ENCODE measurements at regions not wholly inside any gene's neighbourhood (a gene's known extent, or its start where the extent isn't known, plus 50 kb on each side); places are given as distances from the start of the nearest gene placed in this dataset.
"Not testable (repeated sequence)": the region's sequence is repeated elsewhere in the genome, so short reads cannot be mapped to it uniquely, and the experiment has no call there.

DNA sequence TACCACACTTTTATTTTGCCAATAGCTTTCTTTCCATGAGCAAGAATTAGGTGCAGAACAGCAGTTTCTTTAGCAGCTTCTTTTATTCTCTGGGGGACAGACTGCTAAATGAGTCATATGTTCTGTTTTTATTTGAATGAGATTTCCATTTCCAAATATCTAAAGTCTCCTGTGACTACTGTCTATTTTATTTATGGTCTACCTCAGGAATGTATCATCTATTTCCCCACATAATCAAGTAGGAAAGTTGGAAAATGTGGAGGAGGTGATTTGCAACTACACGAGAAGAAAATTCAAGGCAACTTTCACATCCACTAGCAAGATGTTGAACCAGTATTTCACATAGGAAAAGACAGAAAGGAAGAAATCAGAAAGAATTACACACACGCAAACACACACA lies 139.9 kb upstream of the MEX3C start:
- no peak for DNase-seq

DNA sequence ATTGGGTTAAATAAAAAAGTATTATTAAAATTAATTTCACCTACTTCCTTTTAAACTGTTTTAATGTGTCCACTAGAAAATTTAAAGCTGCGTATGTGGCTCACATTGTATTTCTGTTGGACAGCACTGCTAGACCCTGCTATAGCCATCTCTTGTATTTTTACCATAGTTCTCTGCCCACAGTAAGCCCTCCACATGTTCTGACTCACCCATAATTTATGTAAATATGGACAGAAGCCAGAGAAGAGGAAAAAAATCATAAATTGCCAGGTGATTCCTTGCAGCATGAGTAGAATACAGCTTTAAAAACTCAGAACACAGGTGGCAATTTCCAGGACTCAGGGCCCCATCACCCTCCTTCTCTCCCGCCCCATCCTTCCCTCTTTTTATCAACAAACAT lies 142.4 kb upstream of the MEX3C start:
- no peak for DNase-seq

DNA sequence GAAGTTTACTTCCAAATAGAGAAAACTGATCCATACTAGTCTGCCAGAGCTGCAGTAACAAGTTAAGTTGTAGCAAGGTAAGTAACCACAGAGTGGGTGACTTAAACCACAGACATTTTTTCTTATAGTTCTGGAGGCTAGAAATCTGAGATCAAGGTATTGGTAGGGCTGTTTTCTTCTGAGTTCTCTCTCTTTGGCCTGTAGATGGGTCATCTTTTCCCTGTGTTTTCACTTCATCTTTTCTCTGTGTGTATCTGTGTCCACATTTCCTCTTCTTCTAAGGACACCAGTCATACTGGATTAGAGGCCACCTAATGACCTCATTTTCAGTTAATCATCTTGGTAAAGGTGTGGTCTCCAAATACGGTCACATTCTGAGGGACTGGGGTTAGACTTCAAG lies 142.9 kb upstream of the MEX3C start:
- DNase-seq = no peak

DNA sequence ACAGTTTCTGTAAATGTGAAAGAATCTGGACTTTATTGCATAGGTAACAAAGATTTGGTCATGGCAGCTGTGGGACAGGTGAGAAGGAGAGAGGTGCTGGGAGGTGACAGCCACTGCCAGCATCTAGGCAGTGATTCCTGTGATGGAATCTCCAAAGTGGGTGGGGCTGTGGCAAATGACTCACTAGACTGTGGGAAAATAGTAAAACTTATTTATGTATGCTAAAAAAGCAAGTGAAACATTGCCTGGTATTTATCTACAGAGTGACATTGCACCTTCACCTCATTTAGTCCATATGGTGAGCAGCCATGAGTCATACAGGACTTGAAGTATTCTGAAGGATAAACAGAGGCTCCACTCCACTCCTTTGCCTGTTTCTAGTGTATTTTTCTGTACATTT lies 145.3 kb upstream of the MEX3C start:
- DNase-seq = no peak

DNA sequence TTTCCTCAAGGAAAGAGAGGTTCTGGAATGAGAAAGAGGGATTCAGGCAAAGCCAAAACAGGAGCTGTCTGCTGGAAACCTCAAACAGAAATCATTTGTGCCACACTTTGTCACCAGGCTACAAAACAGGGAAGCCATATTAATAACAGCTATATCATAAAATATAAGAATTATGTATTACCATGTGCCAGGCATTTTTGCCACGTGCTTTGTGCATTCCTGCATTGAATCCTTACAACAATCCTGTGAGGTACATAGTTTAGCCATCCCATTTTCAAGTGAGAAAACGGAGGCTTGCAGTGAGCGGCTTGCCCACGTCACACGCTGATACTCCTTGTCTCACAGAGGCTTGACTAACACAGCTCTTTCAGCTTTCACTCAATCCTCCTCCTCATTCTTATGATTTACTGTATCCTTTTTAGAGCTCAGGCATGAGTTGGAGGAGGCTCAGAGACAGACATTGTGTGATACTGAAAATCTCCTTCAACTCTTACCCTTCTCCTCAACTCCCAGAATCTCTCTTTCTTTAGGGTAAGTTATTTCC lies 148.4 kb upstream of the MEX3C start:
- DNase-seq = no peak

DNA sequence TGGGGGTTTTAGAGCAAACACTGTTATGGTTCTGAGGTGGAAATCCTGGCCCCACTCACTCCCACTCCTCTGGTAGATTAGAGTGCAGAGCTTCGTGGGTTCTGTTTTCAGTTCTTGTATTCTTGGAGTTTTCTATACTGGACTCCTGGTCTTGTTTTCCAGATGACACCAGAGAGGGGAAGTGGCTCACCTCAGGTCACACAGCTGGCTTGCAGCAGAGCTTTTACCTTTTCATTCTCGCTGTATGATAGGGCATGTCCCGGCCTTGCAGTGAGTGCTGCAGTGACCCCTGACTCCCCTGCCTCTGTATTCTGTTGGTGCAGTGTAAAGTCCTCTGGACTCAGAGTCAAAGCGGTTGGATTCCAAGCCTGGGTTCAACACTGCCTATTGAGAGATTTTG lies 148.9 kb upstream of the MEX3C start:
- no peak for DNase-seq

DNA sequence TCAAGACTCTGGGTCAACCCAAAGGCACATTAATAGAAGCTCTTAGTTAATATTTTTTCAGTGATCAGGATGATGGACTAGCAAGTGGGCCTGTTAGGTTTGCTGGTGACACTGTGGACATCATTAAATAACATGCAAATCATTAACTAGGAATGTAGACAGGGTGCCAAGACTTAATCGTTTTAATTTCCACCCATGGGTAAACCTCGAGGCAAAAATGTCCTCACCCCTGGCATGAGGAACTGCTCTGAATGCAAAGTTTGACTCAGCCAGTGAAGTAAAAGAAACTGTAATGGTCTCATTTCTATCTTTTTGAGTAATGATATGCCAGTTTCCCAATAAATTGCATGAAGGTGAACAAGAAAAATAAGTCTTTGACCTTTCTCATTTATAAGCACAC lies 152.6 kb upstream of the MEX3C start:
- no peak for DNase-seq

DNA sequence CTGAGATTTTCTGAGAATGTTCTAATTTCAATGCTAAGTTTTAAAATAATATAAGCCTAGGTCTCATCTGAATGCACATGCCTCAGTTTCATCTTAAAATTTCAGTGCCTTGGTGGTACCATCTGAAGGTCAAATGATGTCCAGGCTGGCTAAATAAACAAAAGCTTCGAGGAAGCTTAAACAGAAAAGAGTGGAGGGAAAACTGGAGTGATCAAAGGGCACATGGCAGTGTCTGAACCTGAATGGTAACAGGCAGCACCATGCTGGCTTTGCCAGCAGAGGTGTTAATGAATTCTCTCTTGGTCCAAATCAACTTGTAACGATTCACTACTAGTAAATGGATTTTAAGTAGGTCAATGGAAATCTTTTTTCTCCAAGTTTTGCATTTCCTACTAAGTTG lies 158.4 kb upstream of the MEX3C start:
- DNase-seq = no peak

DNA sequence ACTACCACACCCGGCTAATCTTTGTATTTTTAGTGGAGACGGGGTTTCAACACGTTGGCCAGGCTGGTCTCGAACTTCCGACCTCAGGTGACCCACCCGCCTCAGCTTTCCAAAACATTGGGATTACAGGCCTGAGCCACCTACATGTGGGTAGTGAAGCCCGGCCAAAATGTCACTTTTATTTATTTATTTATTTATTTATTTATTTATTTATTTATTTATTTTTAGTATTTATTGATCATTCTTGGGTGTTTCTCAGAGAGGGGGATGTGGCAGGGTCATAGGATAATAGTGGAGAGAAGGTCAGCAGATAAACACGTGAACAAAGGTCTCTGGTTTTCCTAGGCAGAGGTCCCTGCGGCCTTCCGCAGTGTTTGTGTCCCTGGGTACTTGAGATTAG lies 162.8 kb upstream of the MEX3C start:
- not testable (repeated sequence) for DNase-seq

DNA sequence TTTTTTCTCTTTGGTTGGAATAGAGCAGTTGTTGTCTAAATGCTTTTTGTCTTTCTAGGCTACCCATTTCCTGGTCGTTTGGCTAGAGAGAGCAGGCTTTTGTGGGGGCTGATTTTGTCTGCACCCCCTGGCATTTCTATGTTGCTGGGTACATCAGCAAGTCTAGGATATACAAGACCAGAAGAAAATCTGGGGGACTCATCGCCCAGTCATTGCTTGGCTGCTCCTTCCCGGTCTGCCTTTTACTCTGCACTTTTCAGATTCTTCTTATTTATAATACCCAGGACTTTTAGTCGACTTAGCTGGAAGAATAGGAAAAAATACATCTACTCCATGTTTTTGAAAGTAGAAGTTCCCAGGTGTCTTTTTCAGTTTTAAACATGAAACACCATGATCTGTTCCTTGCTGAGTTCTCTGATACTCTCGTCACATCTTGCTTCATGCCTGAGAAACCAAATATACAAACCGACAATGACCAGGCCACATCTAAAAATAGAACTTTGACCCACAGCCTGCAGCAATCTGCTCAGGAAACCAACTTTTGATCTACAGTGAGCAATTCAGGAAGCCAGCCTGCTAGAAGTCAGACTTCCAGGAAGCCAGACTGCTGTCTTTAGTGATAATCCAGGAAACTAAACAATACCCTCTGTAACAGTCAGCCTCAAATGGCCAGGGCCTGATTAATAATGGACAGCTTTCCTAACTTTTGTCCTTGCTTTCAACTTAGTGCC lies 163.8 kb upstream of the MEX3C start:
- DNase-seq = no peak

DNA sequence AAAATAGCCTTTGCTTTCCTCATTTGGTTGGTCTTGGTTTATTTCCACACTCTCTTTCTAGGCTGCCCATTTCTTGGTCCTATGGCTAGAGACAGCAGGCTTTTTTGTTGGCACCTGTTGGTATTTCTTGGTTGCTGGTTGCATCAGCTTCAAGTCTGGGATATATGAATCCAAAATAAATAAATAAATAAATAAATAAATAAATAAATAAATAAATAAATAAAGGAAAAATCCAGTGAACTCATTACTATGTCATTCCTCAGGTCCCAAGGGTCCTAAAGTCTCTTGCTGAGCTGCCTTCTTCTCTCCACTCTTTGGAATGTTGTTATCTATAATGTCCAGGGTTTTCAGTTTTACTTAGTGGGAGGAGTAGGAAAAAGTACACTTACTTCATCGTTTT lies 165.9 kb upstream of the MEX3C start:
- DNase-seq = no peak

DNA sequence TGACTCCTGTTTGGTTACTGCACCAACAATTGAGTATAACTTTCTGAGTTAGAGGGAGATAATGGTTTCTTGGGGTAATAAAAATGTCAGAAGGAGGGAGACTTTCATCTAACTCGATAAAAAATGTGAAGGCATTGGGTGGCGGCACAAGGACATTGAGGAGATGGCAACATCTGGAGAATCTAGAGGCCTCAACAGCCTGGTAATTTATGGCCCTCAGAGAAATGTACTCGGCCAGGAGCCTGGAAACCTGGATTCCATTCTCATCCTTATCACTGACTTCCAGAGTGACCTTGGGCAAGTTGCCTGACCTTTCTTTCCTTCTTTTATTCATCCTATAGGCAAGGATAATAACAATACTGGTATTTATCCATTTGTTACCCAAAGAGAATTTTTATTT lies 173.5 kb upstream of the MEX3C start:
- DNase-seq = no peak

DNA sequence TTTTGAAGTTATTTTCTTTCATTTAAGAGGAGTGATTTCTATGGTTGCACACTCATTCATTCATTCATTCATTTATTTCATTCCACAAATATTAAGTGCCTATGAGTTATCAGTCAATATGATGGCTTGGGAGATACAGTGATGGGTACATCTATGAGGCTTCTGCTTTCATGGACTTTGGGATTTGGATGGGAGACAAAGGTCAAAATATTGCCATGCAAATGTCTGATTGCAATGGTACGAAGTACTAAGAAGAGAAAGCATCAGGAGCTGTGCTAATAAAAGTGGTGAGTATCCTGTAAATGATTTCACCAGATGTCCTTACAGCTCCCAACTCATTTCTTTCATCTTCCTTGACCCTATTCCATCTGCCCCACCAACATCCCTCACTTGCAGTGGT lies 174.4 kb upstream of the MEX3C start:
- DNase-seq = no peak

DNA sequence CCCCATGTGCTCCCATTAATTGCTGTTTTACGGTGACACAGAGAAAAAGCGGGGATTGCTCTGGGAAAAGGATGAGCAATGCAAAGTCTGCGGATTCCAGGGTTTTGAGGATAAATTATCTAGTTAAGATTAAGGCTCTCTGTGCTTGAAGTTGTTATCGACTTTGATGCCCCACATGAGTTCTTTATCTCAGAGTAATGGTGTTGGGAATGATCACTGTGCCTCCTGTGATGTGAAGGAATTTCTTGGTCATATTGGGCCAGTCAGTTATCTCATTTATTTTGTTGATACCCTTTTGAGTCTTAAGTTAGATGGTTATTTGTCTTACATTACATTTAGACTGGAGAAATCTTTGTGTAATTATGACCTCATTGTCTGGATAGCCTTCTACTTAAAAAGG lies 184.6 kb upstream of the MEX3C start:
- DNase-seq = no peak

DNA sequence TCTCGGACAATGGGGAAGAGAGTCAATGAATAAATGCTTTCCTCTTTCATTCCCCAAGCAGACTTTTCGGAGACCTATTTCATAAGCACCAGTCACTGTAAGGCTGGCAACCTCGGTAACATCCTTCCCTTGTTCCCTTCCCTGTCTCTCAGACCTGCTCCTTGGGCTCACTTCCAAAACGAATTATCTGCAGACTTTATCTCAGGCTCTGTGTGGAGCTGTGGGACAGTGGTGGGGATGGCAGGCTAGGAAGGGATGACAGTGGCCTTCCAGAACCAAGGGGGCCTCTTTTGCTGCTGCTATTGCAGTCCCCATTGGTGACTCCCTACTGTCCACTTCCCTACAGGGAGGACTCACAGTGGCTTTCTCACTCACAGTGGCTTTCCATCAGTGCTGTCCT lies 185.6 kb upstream of the MEX3C start:
- no peak for DNase-seq

DNA sequence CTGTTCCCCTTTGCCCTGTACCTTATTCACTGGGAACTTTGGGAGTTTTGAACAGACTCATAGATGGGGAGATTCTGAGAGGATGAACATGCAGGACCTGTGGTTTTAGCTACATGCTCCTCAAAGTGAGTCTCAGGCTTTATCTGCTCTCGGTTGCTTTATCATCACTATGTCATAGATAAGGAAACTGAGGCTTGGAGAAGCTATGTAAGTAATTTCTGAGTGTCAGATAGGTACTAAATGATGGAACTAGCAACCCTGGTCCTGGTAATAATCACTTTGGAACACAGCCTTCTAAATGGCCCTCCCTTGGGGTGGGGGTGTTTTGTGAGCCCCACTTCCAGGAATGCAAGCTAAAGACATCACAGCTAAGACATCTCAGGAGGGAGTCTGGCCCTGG lies 186.2 kb upstream of the MEX3C start:
- no peak for DNase-seq

DNA sequence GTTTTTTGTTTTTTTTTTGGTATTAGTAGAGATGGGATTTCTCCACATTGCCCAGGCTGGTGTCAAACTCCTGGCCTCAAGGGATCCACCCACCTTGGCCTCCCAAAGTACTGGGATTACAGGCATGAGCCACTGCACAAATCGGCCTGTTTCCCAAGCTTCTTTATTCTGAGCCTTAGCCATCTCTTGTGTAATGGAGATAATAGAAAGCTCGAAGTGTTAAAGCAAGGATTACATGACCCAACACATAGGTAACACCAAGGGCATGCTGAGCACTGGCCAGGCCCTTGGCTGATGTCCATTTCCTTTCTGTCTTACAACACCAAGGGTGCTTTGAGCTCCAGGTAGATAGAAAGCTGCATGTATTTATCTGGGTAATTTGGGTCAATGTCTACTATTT lies 187.8 kb upstream of the MEX3C start:
- no peak for DNase-seq

DNA sequence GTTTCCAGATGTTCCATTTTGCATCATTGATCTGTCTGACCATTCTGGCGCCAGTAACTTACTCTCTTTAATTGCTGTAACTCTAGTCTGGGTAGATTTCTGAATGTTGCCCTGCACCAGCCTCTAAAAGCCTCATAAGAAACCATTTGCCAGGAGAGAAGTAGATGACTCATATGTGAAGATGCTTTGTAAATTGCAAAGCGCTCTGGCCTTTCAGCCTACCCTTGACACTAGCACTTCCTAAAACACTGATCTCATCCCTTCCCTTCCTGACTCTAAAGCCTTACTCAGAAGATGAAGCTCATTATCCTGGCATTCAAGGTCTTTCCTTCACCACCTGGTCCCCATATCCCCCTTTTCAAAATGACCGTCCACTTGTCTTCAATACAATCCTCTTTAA lies 193.2 kb upstream of the MEX3C start:
- no peak for DNase-seq

DNA sequence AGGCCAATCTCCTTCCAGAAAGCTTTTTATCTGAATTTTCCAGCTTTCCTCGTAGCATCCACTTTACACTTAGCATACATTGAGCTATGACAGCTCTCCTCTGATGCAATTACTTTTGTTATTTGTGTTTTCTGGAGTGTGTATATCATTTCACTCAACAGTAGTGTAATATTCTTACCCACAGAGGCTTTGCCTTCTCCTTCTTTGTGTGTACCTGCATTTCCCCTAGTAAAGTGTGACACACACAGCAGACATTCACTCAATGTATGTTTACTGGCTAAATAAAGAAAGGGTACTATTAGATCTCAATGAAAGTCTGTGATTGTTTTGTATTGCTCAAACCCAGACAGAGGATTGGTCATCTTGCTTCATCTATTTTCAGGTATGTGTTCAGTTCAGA lies 193.7 kb upstream of the MEX3C start:
- DNase-seq = no peak

DNA sequence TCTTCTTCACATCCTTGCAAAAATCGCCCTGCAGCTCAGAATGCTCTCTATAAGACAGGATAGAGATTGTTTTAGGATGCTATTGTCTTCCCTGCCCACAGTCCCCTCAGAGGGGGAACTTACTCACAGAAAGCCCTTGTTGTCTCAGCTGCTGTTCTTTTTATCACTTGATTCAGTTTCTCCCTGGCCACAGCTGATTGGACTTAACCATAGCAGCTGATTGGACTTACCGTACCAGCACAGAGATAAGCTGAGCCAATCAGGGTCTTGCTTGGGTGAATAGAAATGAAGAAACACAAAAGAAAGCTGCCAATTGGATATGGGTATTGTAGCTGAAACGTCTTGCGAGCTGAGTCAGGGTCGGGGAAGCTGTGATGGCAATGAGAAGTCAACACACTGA lies 194.2 kb upstream of the MEX3C start:
- no peak for DNase-seq

DNA sequence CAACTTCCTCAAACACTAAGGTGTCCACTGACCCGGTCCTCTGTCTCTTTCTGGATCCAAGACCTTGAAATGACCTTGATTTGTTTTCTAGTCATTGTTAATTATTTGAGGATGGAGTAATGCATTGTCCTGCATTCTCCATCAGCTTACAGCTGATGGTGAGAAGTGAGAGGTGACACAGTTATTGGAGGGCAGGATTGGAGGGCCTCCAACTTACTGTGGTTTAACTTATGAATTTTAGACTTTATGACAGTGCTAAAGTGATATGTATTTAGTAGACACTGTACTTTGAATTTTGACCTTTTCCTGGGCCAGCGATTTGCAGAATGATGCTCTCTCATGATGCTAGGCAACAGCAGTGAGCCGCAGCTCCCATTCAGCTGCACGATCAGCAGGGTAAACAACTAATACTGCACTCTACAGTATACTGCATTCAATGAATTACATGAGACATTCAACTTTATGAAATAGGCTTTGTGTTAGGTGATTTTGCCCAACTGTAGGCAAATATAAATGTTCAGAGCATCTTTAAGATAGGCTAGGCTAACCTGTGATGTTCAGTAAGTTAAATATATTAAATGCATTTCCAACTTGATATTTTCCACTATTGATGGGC lies 200.0 kb upstream of the MEX3C start:
- DNase-seq = no peak

DNA sequence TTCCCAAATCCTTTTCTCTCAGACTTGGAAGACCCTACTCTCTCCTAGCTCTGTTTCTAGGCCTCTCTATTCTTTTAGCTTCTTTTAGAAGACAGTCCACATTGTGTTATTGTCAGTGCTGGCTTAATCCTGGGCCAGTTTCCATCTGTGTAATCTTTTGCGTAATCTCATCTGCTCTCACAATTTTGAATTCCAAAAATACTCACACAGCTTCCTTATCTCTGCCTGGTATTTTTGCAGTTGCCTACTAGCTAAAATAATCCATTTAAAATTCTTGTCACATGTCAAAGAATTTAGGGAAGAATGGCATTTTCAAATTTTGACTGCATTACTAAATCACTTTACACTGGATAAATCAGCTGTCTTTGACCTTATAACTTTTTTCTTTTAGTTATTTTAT lies 200.6 kb upstream of the MEX3C start:
- DNase-seq = no peak

DNA sequence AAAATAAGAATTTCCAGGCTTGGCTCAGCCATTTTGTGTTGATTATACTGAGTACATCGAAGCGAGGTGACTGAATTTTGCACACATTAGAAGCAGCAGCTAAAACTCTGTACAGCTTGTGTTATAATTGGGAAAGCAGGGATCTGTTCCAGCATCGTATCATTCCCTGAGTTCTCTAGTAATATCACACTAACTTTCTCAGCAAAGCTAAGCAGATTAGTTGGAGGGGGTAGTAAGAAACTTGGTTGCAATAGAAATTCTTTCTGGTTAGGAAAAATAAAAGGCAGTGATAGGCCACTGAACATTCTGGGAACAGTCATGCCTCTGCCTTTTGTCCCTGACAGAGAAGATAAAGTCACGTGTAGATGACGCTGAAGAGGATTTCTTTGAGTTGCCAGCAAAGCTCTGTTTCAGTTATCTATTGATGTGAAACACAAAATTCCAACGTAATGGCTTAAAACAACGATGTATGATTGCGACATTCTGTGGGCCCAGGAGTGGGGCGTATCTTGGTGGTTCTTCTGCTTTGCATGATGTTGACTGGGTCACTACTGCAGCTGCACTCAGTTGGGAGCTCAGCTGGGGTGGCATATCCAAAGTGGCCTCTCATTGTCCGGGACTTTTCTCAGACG lies 202.1 kb upstream of the MEX3C start:
- DNase-seq = no peak

DNA sequence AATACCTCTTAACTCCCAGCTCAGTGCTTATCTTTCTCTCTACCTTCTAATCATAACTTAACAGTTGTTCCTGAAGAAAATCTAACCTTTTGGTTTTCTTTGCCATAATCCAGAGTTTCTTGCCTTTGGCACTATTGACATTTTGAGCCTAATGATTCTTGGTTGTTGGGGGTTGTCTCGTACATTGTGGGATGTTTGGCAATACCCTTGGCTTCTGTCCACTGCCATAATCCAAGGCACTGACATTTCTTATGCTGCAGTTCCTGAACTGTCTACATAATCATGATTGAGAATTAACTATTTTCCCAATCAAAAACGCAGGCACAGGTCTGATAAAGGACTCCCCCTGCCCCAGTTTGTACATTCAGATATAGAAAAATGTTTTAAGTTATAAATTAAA lies 203.2 kb upstream of the MEX3C start:
- no peak for DNase-seq

DNA sequence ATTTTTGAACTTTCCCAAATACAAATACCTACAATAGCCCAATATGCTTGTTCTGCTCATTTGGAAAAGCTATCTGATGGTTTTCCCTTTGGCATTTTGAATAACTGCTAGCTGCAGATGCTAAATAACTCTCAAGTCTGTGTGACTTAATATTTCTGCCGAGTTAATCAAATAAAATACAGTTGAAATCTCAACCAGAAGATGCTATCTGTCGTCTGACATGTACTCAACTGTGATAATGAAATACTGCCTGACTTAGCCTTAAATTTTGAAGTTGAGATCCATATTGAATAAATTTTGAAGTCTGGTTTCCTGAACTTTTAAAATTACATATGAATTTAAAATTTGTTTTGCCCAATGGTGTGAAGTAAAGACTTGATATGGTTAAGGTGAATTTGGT lies 204.4 kb upstream of the MEX3C start:
- no peak for DNase-seq
